Parathyroid adenoma (tissue), 2 donors: ENCODE measurements at regions not wholly inside any gene's neighbourhood (a gene's known extent, or its start where the extent isn't known, plus 50 kb on each side); places are given as distances from the start of the nearest gene placed in this dataset.

Experiments
- H2AFZ ChIP-seq: fragments of 300-600 bp; sonication (generic); one replicate; pipeline ENCODE4 v1.7.0; 2017; ENCODE audit warnings: antibody characterized with exemption, mild to moderate bottlenecking
- H3K27ac ChIP-seq: fragments of 300-600 bp; sonication (generic); one replicate; pipeline ENCODE4 v1.7.0; 2017
- H3K27me3 ChIP-seq: fragments of 300-600 bp; sonication (generic); one replicate; pipeline ENCODE4 v1.7.0; 2017; ENCODE audit warnings: low read length; ENCODE audit not compliant: control insufficient read depth, insufficient read depth
- H3K36me3 ChIP-seq: fragments of 300-600 bp; sonication (generic); one replicate; pipeline ENCODE4 v1.7.0; 2017; ENCODE audit warnings: low read length; ENCODE audit not compliant: control insufficient read depth, insufficient read depth
- H3K4me1 ChIP-seq: fragments of 300-600 bp; sonication (generic); one replicate; pipeline ENCODE4 v1.7.0; 2017; ENCODE audit warnings: control low read depth
- H3K4me2 ChIP-seq: fragments of 300-600 bp; sonication (generic); one replicate; pipeline ENCODE4 v1.7.0; 2017; ENCODE audit warnings: low read length
- H3K4me3 ChIP-seq: fragments of 300-600 bp; sonication (generic); one replicate; pipeline ENCODE4 v1.7.0; 2017; ENCODE audit warnings: low read depth, low read length
- H3K79me2 ChIP-seq: fragments of 300-600 bp; sonication (generic); one replicate; pipeline ENCODE4 v1.7.0; 2017; ENCODE audit warnings: control low read depth
- H3K9ac ChIP-seq: fragments of 300-600 bp; sonication (generic); one replicate; pipeline ENCODE4 v1.7.0; 2017; ENCODE audit warnings: mild to moderate bottlenecking
- H3K9me3 ChIP-seq: fragments of 300-600 bp; sonication (generic); one replicate; pipeline ENCODE4 v1.7.0; 2017; ENCODE audit warnings: low read length; ENCODE audit not compliant: control insufficient read depth
- CTCF ChIP-seq: fragments of 300-600 bp; sonication (generic); IDR thresholded peaks from one replicate; pipeline ENCODE4 v1.7.0; 2017; ENCODE audit warnings: antibody characterized with exemption, mild to moderate bottlenecking
- donor health status: primary hyperparathyroidism.

- Histone ChIP-seq H3K9ac (no peak overlapping the region), H3K27ac (no peak overlapping the region)
- no peak for TF ChIP-seq CTCF
Measured at GRCh38 chr6:164554700-164555476, 754.5 kb downstream of the C6orf118 start.

GRCh38 chr6:164554226-164554625 lies 755.2 kb downstream of the C6orf118 start:
- Histone ChIP-seq H2AFZ (no peak overlapping the region), H3K27me3 (no peaks in the 10 kb centered on the region), H3K9ac (no peak overlapping the region), H3K9me3 (no peaks in the 10 kb centered on the region), H3K27ac (no peak overlapping the region), H3K79me2 (no peaks in the 10 kb centered on the region), H3K4me2 (no peak overlapping the region), H3K4me3 (no peak overlapping the region), H3K36me3 (no peaks in the 10 kb centered on the region), H3K4me1 (no peaks in the 10 kb centered on the region)
- no peak for TF ChIP-seq CTCF

More at GRCh38 chr6:164554700-164555476, 754.5 kb downstream of the C6orf118 start:
- no peaks in the 10 kb centered on the region for H3K9me3 ChIP-seq
- no peak overlapping the region for H2AFZ ChIP-seq
- H3K4me1 ChIP-seq = no peaks in the 10 kb centered on the region
- no peak overlapping the region for H3K4me2 ChIP-seq
- no peak overlapping the region for H3K4me3 ChIP-seq
- no peaks in the 10 kb centered on the region for H3K27me3 ChIP-seq
- H3K79me2 ChIP-seq = no peaks in the 10 kb centered on the region
- no peaks in the 10 kb centered on the region for H3K36me3 ChIP-seq

- no peak for TF ChIP-seq CTCF
- H3K9me3 ChIP-seq = no peaks in the 10 kb centered on the region
- no peaks in the 10 kb centered on the region for H3K79me2 ChIP-seq
- no peaks in the 10 kb centered on the region for H3K4me1 ChIP-seq
- no peak overlapping the region for H2AFZ ChIP-seq
- no peak overlapping the region for H3K9ac ChIP-seq
- H3K36me3 ChIP-seq = no peaks in the 10 kb centered on the region
- no peak overlapping the region for H3K4me2 ChIP-seq
- H3K27me3 ChIP-seq = no peaks in the 10 kb centered on the region
- no peak overlapping the region for H3K4me3 ChIP-seq
- no peak overlapping the region for H3K27ac ChIP-seq
Measured at GRCh38 chr6:164551706-164552105, 757.7 kb downstream of the C6orf118 start.

- H3K4me1 ChIP-seq = no peaks in the 10 kb centered on the region
- H3K36me3 ChIP-seq = no peaks in the 10 kb centered on the region
- no peak for TF ChIP-seq CTCF
- H3K4me2 ChIP-seq = no peak overlapping the region
- H3K4me3 ChIP-seq = no peak overlapping the region
- no peaks in the 10 kb centered on the region for H3K9me3 ChIP-seq
- H3K9ac ChIP-seq = no peak overlapping the region
- H3K27ac ChIP-seq = no peak overlapping the region
- H3K79me2 ChIP-seq = no peaks in the 10 kb centered on the region
- H3K27me3 ChIP-seq = no peaks in the 10 kb centered on the region
- no peak overlapping the region for H2AFZ ChIP-seq
Measured at GRCh38 chr6:164547076-164547475, 762.3 kb downstream of the C6orf118 start.

- Histone ChIP-seq H3K9ac (no peak overlapping the region), H3K79me2 (no peaks in the 10 kb centered on the region), H2AFZ (no peak overlapping the region), H3K9me3 (no peaks in the 10 kb centered on the region), H3K27ac (no peak overlapping the region), H3K27me3 (no peaks in the 10 kb centered on the region), H3K36me3 (no peaks in the 10 kb centered on the region), H3K4me2 (no peak overlapping the region), H3K4me3 (no peak overlapping the region), H3K4me1 (no peaks in the 10 kb centered on the region)
- TF ChIP-seq CTCF = no peak
Measured at GRCh38 chr6:164546263-164546662, 763.1 kb downstream of the C6orf118 start.
